ENCODE measurements at regions not wholly inside any gene's neighbourhood (a gene's known extent, or its start where the extent isn't known, plus 50 kb on each side); places are given as distances from the start of the nearest gene placed in this dataset.

DNA sequence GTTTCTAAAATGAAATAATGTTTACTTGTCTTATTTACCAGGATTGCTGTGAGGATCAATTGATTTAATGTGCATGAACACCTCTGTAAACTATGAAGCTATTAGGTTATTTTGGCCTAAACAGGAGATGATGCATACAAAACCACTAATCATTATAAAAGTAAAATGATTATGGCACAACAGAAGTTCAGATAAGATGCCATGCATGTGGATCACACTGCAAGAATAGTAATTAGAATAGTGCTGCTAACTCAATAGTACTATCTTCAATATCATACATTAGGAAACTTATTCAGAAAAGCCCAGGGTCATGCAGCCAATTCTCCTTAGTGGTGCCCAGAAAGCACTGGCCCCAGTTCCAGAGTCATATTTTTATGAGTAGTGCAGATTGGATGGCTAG is 66.9 kb downstream of the TMEM100 start:
- TF ChIP-seq EP300 (IDR thresholded peaks at IDR 0.05): no peak
- no peak for TF ChIP-seq POLR2A (IDR thresholded peaks at IDR 0.05)
- TF ChIP-seq, protein P1, sequence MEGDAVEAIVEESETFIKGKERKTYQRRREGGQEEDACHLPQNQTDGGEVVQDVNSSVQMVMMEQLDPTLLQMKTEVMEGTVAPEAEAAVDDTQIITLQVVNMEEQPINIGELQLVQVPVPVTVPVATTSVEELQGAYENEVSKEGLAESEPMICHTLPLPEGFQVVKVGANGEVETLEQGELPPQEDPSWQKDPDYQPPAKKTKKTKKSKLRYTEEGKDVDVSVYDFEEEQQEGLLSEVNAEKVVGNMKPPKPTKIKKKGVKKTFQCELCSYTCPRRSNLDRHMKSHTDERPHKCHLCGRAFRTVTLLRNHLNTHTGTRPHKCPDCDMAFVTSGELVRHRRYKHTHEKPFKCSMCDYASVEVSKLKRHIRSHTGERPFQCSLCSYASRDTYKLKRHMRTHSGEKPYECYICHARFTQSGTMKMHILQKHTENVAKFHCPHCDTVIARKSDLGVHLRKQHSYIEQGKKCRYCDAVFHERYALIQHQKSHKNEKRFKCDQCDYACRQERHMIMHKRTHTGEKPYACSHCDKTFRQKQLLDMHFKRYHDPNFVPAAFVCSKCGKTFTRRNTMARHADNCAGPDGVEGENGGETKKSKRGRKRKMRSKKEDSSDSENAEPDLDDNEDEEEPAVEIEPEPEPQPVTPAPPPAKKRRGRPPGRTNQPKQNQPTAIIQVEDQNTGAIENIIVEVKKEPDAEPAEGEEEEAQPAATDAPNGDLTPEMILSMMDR (IDR thresholded peaks at IDR 0.05): no peak
- H3K36me3 ChIP-seq: no peaks in the 10 kb centered on the region
- H3K9me3 ChIP-seq: no peaks in the 10 kb centered on the region
- no peak overlapping the region for H3K27ac ChIP-seq
- no peak overlapping the region for H3K4me3 ChIP-seq
- H3K4me1 ChIP-seq (ENCODE audit: insufficient read depth): no peaks in the 10 kb centered on the region
- intact Hi-C loops (cut with DNase I): loop anchor here in 1 of 4 donors (5.0 kb wide), 1 partner anchor 162 kb away; no protein-coding TSS in a partner anchor
- no peak for DNase-seq
- H3K27me3 ChIP-seq: no peaks in the 10 kb centered on the region

- DNase-seq: no peak
- Histone ChIP-seq H3K27me3 (no peaks in the 10 kb centered on the region), H3K4me3 (no peak overlapping the region), H3K27ac (no peak overlapping the region), H3K9me3 (no peaks in the 10 kb centered on the region), H3K36me3 (no peaks in the 10 kb centered on the region), H3K4me1 (ENCODE audit: insufficient read depth) (no peaks in the 10 kb centered on the region)
- WGBS, 3 donors: 17 to 31% (median 29%) methylated on average over 5 of the region's 5 CpGs
- intact Hi-C loops (cut with DNase I): loop anchor here in 1 of 4 donors (5.0 kb wide), 1 partner anchor 162 kb away; no protein-coding TSS in a partner anchor
- TF ChIP-seq, protein P1 (IDR thresholded peaks at IDR 0.05): no peak
- TF ChIP-seq EP300 (IDR thresholded peaks at IDR 0.05): no peak
- TF ChIP-seq POLR2A (IDR thresholded peaks at IDR 0.05): no peak
Observed at GRCh38 chr17:55654821-55655220, 67.8 kb downstream of the TMEM100 start.

GRCh38 chr17:55654022-55654421 is 68.6 kb downstream of the TMEM100 start:
- Histone ChIP-seq H3K9me3 (no peaks in the 10 kb centered on the region), H3K36me3 (no peaks in the 10 kb centered on the region), H3K4me3 (no peak overlapping the region), H3K27me3 (no peaks in the 10 kb centered on the region), H3K4me1 (ENCODE audit: insufficient read depth) (no peaks in the 10 kb centered on the region), H3K27ac (no peak overlapping the region)
- WGBS, 3 donors: 49 to 59% (median 55%) methylated on average over 2 of the region's 2 CpGs
- intact Hi-C loops (cut with DNase I): no loop called here
- no peak for DNase-seq
- TF ChIP-seq POLR2A (IDR thresholded peaks at IDR 0.05) (no peak), EP300 (IDR thresholded peaks at IDR 0.05) (no peak)
- TF ChIP-seq, protein P1 (IDR thresholded peaks at IDR 0.05): no peak

GRCh38 chr17:55652825-55653224 is 69.8 kb downstream of the TMEM100 start:
- H3K27me3 ChIP-seq: no peaks in the 10 kb centered on the region
- no peak overlapping the region for H3K4me3 ChIP-seq
- no peaks in the 10 kb centered on the region for H3K9me3 ChIP-seq
- TF ChIP-seq, protein P1 (IDR thresholded peaks at IDR 0.05): no peak
- TF ChIP-seq POLR2A (IDR thresholded peaks at IDR 0.05) (no peak), EP300 (IDR thresholded peaks at IDR 0.05) (no peak)
- intact Hi-C loops (cut with DNase I): no loop called here
- WGBS, 3 donors: 97 to 98% (median 97%) methylated on average over 2 of the region's 2 CpGs
- H3K4me1 ChIP-seq (ENCODE audit: insufficient read depth): no peaks in the 10 kb centered on the region
- DNase-seq: no peak
- H3K27ac ChIP-seq: no peak overlapping the region
- no peaks in the 10 kb centered on the region for H3K36me3 ChIP-seq
